PC-9 (cell line): ENCODE measurements at regions not wholly inside any gene's neighbourhood (a gene's known extent, or its start where the extent isn't known, plus 50 kb on each side); places are given as distances from the start of the nearest gene placed in this dataset.

ENCODE experiments used
- BruUV-seq: library from RNA; stranded (reverse); fragments of 400-500 nt; replicated peaks from 2 replicates; lab custom pipeline; 2021; lab: Mats Ljungman, UMichigan
- CTCF ChIA-PET: fragments of 300-600 bp; sonication (Branson Sonifier 250); formaldehyde crosslinking; loops from one replicate; lab custom pipeline; 2022; ENCODE audit warnings: antibody characterized with exemption; lab: Charles Lee
- POLR2A ChIA-PET: fragments of 300-600 bp; sonication (Branson Sonifier 250); formaldehyde crosslinking; loops from one replicate; lab custom pipeline; 2022; ENCODE audit warnings: antibody characterized with exemption; ENCODE audit not compliant: unreplicated experiment; lab: Charles Lee
- DNase-seq, 2 experiments: peaks; one replicate each; pipeline versions ENCODE4 v3.0.0 to v3.0.0-alpha.2; 2015 to 2022; ENCODE audit warnings: mixed read lengths in 1 of 2
- H2AFZ ChIP-seq: fragments of 200-600 bp; sonication (generic); 2 replicates; pipeline ENCODE4 v1.8.1; 2017; ENCODE audit warnings: antibody characterized with exemption
- H3F3A ChIP-seq: fragments of 200-600 bp; sonication (generic); 2 replicates; pipeline ENCODE4 v1.8.1; 2017; ENCODE audit warnings: antibody characterized with exemption, mild to moderate bottlenecking, low read depth; ENCODE audit not compliant: insufficient read depth
- H3K27ac ChIP-seq: fragments of 200-600 bp; sonication (generic); 2 replicates; pipeline ENCODE4 v1.6.1; 2016; ENCODE audit warnings: mixed run types
- H3K27me3 ChIP-seq: fragments of 200-600 bp; sonication (generic); 2 replicates; pipeline ENCODE4 v1.6.1; 2016; ENCODE audit warnings: low read depth, mixed run types; ENCODE audit not compliant: insufficient read depth
- H3K36me3 ChIP-seq: fragments of 200-600 bp; sonication (generic); 2 replicates; pipeline ENCODE4 v1.6.1; 2016; ENCODE audit warnings: low read depth, mixed run types
- H3K4me1 ChIP-seq: fragments of 200-600 bp; sonication (generic); replicated peaks from 2 replicates; pipeline ENCODE4 v1.6.1; 2016; ENCODE audit warnings: mixed run types; ENCODE audit not compliant: insufficient read depth
- H3K4me2 ChIP-seq: fragments of 200-600 bp; sonication (generic); 2 replicates; pipeline ENCODE4 v1.6.1; 2017; ENCODE audit warnings: mixed run types
- H3K4me3 ChIP-seq: fragments of 200-600 bp; sonication (generic); 2 replicates; pipeline ENCODE4 v1.6.1; 2016; ENCODE audit warnings: mixed run types
- H3K79me2 ChIP-seq: fragments of 200-600 bp; sonication (generic); 2 replicates; pipeline ENCODE4 v1.6.1; 2017; ENCODE audit warnings: low read depth, mixed run types
- H3K9me2 ChIP-seq: fragments of 200-600 bp; sonication (generic); 2 replicates; pipeline ENCODE4 v1.8.1; 2017; ENCODE audit warnings: mild to moderate bottlenecking; ENCODE audit not compliant: insufficient read depth
- H3K9me3 ChIP-seq: fragments of 200-600 bp; sonication (generic); 2 replicates; pipeline ENCODE4 v1.8.1; 2016; ENCODE audit warnings: low read depth; ENCODE audit not compliant: insufficient read depth
- H4K20me1 ChIP-seq: fragments of 200-600 bp; sonication (generic); 2 replicates; pipeline ENCODE4 v1.8.1; 2017; ENCODE audit not compliant: insufficient read depth
- EZH2 ChIP-seq: fragments of 200-600 bp; sonication (generic); IDR thresholded peaks from 2 replicates; pipeline ENCODE4 v1.8.0; 2017; ENCODE audit warnings: antibody characterized with exemption, low read depth
- intact Hi-C: fragments of 100-400 bp; cut with micrococcal nuclease; formaldehyde crosslinking; loops from one replicate; pipeline ENCODE4 v1.10.0; 2022; ENCODE audit not compliant: unreplicated experiment
- TF ChIP-seq, protein P1 (sequence below): fragments of 200-600 bp; sonication (generic); conservative IDR thresholded peaks from 2 replicates; pipeline ENCODE4 v1.6.1; 2017; ENCODE audit warnings: mixed run types, antibody characterized with exemption, mild to moderate bottlenecking, moderate library complexity

DNA sequence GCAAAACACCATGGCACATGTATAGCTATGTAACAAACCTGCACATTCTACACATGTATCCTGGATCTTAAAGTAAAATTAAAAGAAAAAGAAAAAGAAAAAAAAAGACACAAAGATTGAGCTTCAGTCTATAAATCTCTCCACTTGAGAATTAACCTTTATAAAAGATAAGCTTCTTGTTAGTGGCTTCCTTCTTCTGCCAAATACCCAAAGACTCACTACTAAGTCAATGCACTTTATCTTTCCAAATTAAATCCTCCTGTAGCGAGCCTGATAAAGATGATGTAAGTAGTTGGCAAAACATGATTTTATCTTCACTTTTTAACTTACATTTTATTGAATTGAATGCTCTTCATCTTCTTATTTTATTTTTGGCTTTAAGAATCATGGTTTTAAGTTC, 349.9 kb downstream of the TRIB2 start:
- H3K27me3 ChIP-seq = no peaks in the 10 kb centered on the region
- intact Hi-C loops = no loop called here
- TF ChIP-seq, protein P1, sequence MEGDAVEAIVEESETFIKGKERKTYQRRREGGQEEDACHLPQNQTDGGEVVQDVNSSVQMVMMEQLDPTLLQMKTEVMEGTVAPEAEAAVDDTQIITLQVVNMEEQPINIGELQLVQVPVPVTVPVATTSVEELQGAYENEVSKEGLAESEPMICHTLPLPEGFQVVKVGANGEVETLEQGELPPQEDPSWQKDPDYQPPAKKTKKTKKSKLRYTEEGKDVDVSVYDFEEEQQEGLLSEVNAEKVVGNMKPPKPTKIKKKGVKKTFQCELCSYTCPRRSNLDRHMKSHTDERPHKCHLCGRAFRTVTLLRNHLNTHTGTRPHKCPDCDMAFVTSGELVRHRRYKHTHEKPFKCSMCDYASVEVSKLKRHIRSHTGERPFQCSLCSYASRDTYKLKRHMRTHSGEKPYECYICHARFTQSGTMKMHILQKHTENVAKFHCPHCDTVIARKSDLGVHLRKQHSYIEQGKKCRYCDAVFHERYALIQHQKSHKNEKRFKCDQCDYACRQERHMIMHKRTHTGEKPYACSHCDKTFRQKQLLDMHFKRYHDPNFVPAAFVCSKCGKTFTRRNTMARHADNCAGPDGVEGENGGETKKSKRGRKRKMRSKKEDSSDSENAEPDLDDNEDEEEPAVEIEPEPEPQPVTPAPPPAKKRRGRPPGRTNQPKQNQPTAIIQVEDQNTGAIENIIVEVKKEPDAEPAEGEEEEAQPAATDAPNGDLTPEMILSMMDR = no peak
- TF ChIP-seq EZH2 = no peak
- no peaks in the 10 kb centered on the region for H3F3A ChIP-seq
- H3K9me2 ChIP-seq = no peaks in the 10 kb centered on the region; the same call in 1 of the 2 replicates
- ChIA-PET POLR2A (no interaction called here), CTCF (no interaction called here)
- no peak for DNase-seq
- no peak overlapping the region for H3K4me3 ChIP-seq
- no peak overlapping the region for H3K27ac ChIP-seq
- H4K20me1 ChIP-seq = no peaks in the 10 kb centered on the region
- no peaks in the 10 kb centered on the region for H3K79me2 ChIP-seq
- H3K36me3 ChIP-seq = no peaks in the 10 kb centered on the region
- no TSS peak for BruUV-seq
- H3K9me3 ChIP-seq = no peaks in the 10 kb centered on the region
- H2AFZ ChIP-seq = no peak overlapping the region
- H3K4me2 ChIP-seq = no peak overlapping the region
- no peaks in the 10 kb centered on the region for H3K4me1 ChIP-seq

DNA sequence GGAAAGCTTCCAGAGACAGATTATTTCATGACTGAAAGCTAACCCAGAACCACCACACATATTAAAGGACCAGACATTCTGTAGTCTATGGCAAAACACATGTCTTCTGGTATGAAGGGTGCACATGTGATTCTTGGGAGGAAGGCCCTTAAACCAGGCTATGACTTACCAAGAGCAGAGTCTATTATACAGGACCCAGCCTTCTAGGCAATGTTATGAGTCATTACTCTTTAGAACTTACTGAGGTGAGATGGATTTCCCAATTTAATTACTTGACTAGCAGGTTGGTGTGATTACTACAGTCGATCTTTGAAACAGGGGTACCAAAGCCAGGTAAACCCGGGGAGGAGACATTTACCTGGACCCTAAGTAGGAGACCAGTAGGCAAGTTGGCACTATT, 350.8 kb downstream of the TRIB2 start:
- Histone ChIP-seq H3K79me2 (no peaks in the 10 kb centered on the region), H3K4me2 (no peak overlapping the region), H3K27ac (no peak overlapping the region), H3K9me3 (no peaks in the 10 kb centered on the region), H2AFZ (no peak overlapping the region), H3K4me3 (no peak overlapping the region), H3K36me3 (no peaks in the 10 kb centered on the region), H3K27me3 (no peaks in the 10 kb centered on the region), H4K20me1 (no peaks in the 10 kb centered on the region), H3K4me1 (no peaks in the 10 kb centered on the region), H3F3A (no peaks in the 10 kb centered on the region), H3K9me2 (no peaks in the 10 kb centered on the region; the same call in 1 of the 2 replicates)
- DNase-seq = no peak
- intact Hi-C loops = no loop called here
- CTCF ChIA-PET = no interaction called here
- BruUV-seq = no TSS peak
- POLR2A ChIA-PET = no interaction called here
- TF ChIP-seq, protein P1 = no peak
- TF ChIP-seq EZH2 = no peak

DNA sequence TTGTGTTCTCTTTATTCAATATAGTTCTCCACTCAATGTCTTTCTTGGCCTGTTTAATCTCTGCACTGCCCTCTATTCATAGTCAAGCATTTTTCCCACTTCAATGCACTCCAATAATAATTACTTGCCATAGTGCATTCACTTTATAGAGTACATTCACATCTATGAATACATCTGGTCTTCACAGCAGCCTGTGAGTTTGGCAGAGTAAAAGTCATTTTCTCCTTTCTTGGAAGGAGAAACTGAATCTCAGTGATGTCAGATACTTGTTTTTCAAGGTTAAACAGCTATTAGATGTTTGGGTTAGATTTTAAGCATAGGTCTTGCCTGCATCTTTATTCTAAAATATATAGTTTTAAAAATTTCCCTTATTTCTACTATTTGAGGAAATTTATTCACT, 373.2 kb downstream of the TRIB2 start:
- no peak overlapping the region for H3K27ac ChIP-seq
- H3K36me3 ChIP-seq = no peaks in the 10 kb centered on the region
- H3K9me3 ChIP-seq = no peaks in the 10 kb centered on the region
- BruUV-seq = no TSS peak
- CTCF ChIA-PET = no interaction called here
- H3K79me2 ChIP-seq = no peaks in the 10 kb centered on the region
- intact Hi-C loops = no loop called here
- H2AFZ ChIP-seq = no peak overlapping the region; the same call in 1 of the 2 replicates
- POLR2A ChIA-PET = no interaction called here
- H3K27me3 ChIP-seq = no peaks in the 10 kb centered on the region
- H3K4me1 ChIP-seq = no peaks in the 10 kb centered on the region
- H4K20me1 ChIP-seq = no peaks in the 10 kb centered on the region
- DNase-seq = no peak
- no peak overlapping the region for H3K4me3 ChIP-seq
- H3F3A ChIP-seq = no peaks in the 10 kb centered on the region
- TF ChIP-seq, protein P1 = no peak
- no peak for TF ChIP-seq EZH2
- no peaks in the 10 kb centered on the region for H3K9me2 ChIP-seq
- H3K4me2 ChIP-seq = no peak overlapping the region
